Epithelial cell of esophagus (primary cell): ENCODE measurements at regions not wholly inside any gene's neighbourhood (a gene's known extent, or its start where the extent isn't known, plus 50 kb on each side); places are given as distances from the start of the nearest gene placed in this dataset.

Experiments
- DNase-seq: peaks from one replicate; pipeline ENCODE4 v3.0.0; 2010; ENCODE audit warnings: low read depth
- H3K4me3 ChIP-seq: 2 replicates; pipeline ENCODE4 v1.5.1; 2011; ENCODE audit warnings: mild to moderate bottlenecking, low read length, control low read depth
- CTCF ChIP-seq: IDR thresholded peaks from 2 replicates; pipeline ENCODE4 v1.5.1; 2011; ENCODE audit warnings: low read depth, mild to moderate bottlenecking, low read length, control low read depth, inconsistent platforms; ENCODE audit not compliant: insufficient read depth; ENCODE audit errors: missing control alignments

GRCh38 chr7:12984117-12984516 lies 296.7 kb downstream of the ARL4A start:
- no peak for DNase-seq
- no peak overlapping the region for H3K4me3 ChIP-seq
- TF ChIP-seq CTCF: no peak

GRCh38 chr7:12985228-12985627 lies 297.8 kb downstream of the ARL4A start:
- H3K4me3 ChIP-seq: no peak overlapping the region
- TF ChIP-seq CTCF: no peak
- no peak for DNase-seq

- DNase-seq: no peak
- no peak for TF ChIP-seq CTCF
- H3K4me3 ChIP-seq: no peak overlapping the region
Observed at GRCh38 chr7:12985752-12986151, 298.3 kb downstream of the ARL4A start.

- no peak for TF ChIP-seq CTCF
- no peak for DNase-seq
Observed at GRCh38 chr7:12987238-12987637, 299.8 kb downstream of the ARL4A start.

GRCh38 chr7:12990440-12990839 lies 303.0 kb downstream of the ARL4A start:
- no peak for DNase-seq
- no peak for TF ChIP-seq CTCF
- no peak overlapping the region for H3K4me3 ChIP-seq

More at GRCh38 chr7:12987238-12987637, 299.8 kb downstream of the ARL4A start:
- H3K4me3 ChIP-seq: no peak overlapping the region

GRCh38 chr7:12993025-12993424 lies 305.6 kb downstream of the ARL4A start:
- no peak for TF ChIP-seq CTCF
- DNase-seq: no peak
- H3K4me3 ChIP-seq: no peak overlapping the region

- H3K4me3 ChIP-seq: no peak overlapping the region
- DNase-seq: no peak
- no peak for TF ChIP-seq CTCF
Observed at GRCh38 chr7:12995912-12996469, 308.6 kb downstream of the ARL4A start.
